Testis (tissue), 2 donors: ENCODE measurements at regions not wholly inside any gene's neighbourhood (a gene's known extent, or its start where the extent isn't known, plus 50 kb on each side); places are given as distances from the start of the nearest gene placed in this dataset.

Source experiments
- POLR2A ChIP-seq: fragments of 450-650 bp; IDR thresholded peaks from one replicate; pipeline ENCODE4 v1.6.1; 2017; ENCODE audit warnings: antibody characterized with exemption, mild to moderate bottlenecking, moderate library complexity
- TF ChIP-seq, protein P1 (sequence below), 3 experiments: fragments of 450-650 bp in 2 of 3; fragments of 200-600 bp in 1 of 3; sonication (generic) in 1 of 3; IDR thresholded peaks; one replicate each; pipeline ENCODE4 v1.5.1; 2016 to 2019; ENCODE audit warnings: antibody characterized with exemption in 3 of 3, mild to moderate bottlenecking in 2 of 3, moderate library complexity in 1 of 3

DNA sequence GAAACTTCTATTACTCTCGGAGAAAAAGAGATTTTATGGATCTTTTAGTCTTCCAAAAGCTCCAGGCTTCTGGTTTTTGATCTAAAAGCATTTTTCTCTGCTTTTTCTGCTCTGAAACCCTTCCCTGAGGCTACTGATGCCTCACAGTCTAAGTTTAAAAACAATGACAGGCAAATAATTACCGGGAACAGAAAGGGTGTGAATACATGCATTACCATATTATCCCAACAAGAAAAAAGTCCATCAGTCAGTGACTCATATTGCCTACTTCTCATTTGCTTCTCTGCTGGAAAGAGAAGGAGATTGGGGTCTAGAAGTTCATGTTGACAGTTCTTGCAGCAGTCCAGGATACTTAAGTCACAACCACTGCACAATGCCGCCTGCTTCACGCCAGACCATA, 482.9 kb upstream of the C16orf82 start:
- TF ChIP-seq, protein P1, sequence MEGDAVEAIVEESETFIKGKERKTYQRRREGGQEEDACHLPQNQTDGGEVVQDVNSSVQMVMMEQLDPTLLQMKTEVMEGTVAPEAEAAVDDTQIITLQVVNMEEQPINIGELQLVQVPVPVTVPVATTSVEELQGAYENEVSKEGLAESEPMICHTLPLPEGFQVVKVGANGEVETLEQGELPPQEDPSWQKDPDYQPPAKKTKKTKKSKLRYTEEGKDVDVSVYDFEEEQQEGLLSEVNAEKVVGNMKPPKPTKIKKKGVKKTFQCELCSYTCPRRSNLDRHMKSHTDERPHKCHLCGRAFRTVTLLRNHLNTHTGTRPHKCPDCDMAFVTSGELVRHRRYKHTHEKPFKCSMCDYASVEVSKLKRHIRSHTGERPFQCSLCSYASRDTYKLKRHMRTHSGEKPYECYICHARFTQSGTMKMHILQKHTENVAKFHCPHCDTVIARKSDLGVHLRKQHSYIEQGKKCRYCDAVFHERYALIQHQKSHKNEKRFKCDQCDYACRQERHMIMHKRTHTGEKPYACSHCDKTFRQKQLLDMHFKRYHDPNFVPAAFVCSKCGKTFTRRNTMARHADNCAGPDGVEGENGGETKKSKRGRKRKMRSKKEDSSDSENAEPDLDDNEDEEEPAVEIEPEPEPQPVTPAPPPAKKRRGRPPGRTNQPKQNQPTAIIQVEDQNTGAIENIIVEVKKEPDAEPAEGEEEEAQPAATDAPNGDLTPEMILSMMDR (IDR thresholded peaks at IDR 0.05) = no peak
- TF ChIP-seq POLR2A = no peak
